ENCODE measurements at regions not wholly inside any gene's neighbourhood (a gene's known extent, or its start where the extent isn't known, plus 50 kb on each side); places are given as distances from the start of the nearest gene placed in this dataset.

DNA sequence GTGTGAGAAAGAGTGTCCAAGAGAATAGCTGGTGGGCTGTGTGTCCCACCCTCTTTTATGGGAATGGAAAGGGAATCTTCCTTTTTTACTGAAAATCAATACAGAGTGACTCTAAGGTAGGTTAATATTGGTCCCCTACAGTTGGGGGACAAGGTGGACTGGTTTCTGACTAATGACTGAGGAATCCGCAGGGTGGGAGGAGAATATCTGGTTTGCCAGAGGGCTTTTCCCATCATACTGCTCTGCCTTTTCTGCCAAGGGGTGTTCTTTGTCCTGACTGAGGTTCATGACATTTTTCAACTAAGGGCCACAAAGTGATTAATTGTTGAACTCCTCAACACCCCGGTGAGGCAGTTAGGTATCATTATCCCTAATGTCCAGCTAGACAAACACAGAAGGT, 261.6 kb downstream of the SPATA18 start:
- Mint-ChIP-seq H3K27me3 (ENCODE audit: unreplicated experiment) (no peaks in the 10 kb centered on the region), H3K9me3 (ENCODE audit: unreplicated experiment) (no peaks in the 10 kb centered on the region), H3K4me1 (ENCODE audit: unreplicated experiment) (no peaks in the 10 kb centered on the region), H3K36me3 (ENCODE audit: low read depth, unreplicated experiment) (no peaks in the 10 kb centered on the region), H3K4me3 (ENCODE audit: unreplicated experiment) (no peak overlapping the region), H3K27ac (ENCODE audit: unreplicated experiment) (no peak overlapping the region)
- DNase-seq (ENCODE audit: low spot score), result no peak
- TF ChIP-seq, protein P1, sequence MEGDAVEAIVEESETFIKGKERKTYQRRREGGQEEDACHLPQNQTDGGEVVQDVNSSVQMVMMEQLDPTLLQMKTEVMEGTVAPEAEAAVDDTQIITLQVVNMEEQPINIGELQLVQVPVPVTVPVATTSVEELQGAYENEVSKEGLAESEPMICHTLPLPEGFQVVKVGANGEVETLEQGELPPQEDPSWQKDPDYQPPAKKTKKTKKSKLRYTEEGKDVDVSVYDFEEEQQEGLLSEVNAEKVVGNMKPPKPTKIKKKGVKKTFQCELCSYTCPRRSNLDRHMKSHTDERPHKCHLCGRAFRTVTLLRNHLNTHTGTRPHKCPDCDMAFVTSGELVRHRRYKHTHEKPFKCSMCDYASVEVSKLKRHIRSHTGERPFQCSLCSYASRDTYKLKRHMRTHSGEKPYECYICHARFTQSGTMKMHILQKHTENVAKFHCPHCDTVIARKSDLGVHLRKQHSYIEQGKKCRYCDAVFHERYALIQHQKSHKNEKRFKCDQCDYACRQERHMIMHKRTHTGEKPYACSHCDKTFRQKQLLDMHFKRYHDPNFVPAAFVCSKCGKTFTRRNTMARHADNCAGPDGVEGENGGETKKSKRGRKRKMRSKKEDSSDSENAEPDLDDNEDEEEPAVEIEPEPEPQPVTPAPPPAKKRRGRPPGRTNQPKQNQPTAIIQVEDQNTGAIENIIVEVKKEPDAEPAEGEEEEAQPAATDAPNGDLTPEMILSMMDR (IDR thresholded peaks at IDR 0.05; ENCODE audit: unreplicated experiment), result no peak

DNA sequence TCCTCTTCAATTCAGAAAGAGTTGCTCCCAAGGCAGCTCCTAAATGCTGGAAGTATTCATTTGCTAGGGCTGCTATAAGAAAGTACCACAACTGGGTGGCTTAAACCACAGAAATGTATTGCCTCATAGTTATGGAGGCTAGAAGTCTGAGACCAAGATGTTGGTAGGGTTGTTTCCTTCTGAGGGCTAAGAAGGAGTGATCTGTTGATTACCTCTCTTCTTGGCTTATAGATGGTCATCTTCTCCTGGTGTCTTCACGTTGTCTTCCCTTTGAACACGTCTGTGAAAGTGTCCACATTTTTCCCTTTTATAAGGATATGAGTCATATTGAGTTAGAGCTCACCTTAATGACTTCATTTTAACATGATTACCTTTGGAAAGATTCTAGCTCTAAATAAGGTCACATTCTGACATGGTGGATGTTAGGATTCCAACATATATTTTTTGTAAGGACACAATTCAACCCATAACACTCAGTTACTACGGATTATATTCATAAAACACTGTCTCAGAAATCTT, 266.3 kb downstream of the SPATA18 start:
- no peak for DNase-seq (ENCODE audit: low spot score)
- no peaks in the 10 kb centered on the region for H3K27me3 Mint-ChIP-seq (ENCODE audit: unreplicated experiment)
- TF ChIP-seq, protein P1 (IDR thresholded peaks at IDR 0.05; ENCODE audit: unreplicated experiment), result no peak
- H3K36me3 Mint-ChIP-seq (ENCODE audit: low read depth, unreplicated experiment), result no peaks in the 10 kb centered on the region
- H3K4me1 Mint-ChIP-seq (ENCODE audit: unreplicated experiment), result no peaks in the 10 kb centered on the region
- no peak overlapping the region for H3K27ac Mint-ChIP-seq (ENCODE audit: unreplicated experiment)
- H3K4me3 Mint-ChIP-seq (ENCODE audit: unreplicated experiment), result no peak overlapping the region
- no peaks in the 10 kb centered on the region for H3K9me3 Mint-ChIP-seq (ENCODE audit: unreplicated experiment)

DNA sequence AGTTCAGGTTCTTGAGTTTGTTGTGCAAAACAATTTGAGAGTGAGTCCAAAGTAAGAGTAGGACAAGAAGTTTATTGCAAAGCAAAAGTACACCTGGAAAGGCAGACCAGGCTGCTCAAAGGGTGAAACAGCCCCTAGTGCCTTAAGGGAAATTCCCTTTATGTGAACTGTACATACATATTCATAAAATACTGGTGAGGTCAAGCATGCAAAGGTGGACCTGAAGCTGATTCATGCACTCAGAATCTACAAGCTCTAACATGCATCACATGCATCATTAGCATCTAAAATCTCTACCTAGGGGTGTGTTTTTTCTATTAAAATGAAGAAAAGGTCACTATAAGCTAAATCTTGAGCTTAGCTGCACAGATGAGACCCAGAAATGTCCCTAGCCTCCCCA, 266.9 kb downstream of the SPATA18 start:
- DNase-seq (ENCODE audit: low spot score), result no peak
- TF ChIP-seq, protein P1 (IDR thresholded peaks at IDR 0.05; ENCODE audit: unreplicated experiment), result no peak
- H3K27me3 Mint-ChIP-seq (ENCODE audit: unreplicated experiment), result no peaks in the 10 kb centered on the region
- H3K4me1 Mint-ChIP-seq (ENCODE audit: unreplicated experiment), result no peaks in the 10 kb centered on the region
- H3K27ac Mint-ChIP-seq (ENCODE audit: unreplicated experiment), result no peak overlapping the region
- no peak overlapping the region for H3K4me3 Mint-ChIP-seq (ENCODE audit: unreplicated experiment)
- H3K9me3 Mint-ChIP-seq (ENCODE audit: unreplicated experiment), result no peaks in the 10 kb centered on the region
- no peaks in the 10 kb centered on the region for H3K36me3 Mint-ChIP-seq (ENCODE audit: low read depth, unreplicated experiment)

DNA sequence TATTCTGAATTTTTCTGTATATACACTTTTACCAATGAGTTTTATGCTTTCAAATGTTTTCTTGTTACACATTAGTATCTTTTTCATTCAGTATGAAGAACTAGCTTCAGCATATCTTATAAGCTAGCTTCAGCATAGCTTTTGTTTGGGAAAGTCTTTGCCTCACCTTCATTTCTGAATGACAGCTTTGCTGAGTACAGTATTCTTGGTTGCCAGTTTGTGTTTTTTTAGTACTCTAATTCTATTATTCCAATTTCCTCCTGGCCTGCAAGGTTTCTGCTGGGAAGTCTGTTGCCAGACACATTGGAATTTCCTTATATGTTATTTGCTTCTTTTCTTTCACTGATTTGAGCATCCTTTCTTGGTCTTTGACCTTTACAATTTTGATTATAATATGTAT, 278.8 kb downstream of the SPATA18 start:
- TF ChIP-seq, protein P1 (IDR thresholded peaks at IDR 0.05; ENCODE audit: unreplicated experiment), result no peak
- Mint-ChIP-seq H3K36me3 (ENCODE audit: low read depth, unreplicated experiment) (peaks cover 3% of the 10 kb centered on the region), H3K27me3 (ENCODE audit: unreplicated experiment) (no peaks in the 10 kb centered on the region), H3K27ac (ENCODE audit: unreplicated experiment) (no peak overlapping the region), H3K9me3 (ENCODE audit: unreplicated experiment) (no peaks in the 10 kb centered on the region), H3K4me3 (ENCODE audit: unreplicated experiment) (no peak overlapping the region), H3K4me1 (ENCODE audit: unreplicated experiment) (no peaks in the 10 kb centered on the region)
- DNase-seq (ENCODE audit: low spot score), result no peak

DNA sequence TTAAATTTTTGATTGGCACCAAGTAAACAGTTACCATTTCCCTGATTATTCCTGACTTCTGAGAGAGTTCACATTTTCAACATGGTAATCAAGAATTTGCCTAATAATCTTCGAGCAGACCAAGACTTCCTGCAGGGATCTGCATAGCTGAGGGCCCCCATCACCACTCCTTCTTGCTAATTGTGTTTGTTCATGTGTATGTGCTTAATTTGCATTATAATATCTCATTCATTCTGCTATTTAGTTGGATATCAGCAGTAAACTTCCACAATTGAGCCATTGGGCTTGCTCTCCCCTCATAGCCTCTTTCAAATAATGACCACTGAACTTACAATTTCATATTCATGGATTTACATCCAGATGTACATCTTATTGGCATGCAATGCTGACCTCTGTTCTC, 292.5 kb downstream of the SPATA18 start:
- peaks cover 2% of the 10 kb centered on the region for H3K27me3 Mint-ChIP-seq (ENCODE audit: unreplicated experiment)
- H3K36me3 Mint-ChIP-seq (ENCODE audit: low read depth, unreplicated experiment), result peaks cover 4% of the 10 kb centered on the region
- TF ChIP-seq, protein P1 (IDR thresholded peaks at IDR 0.05; ENCODE audit: unreplicated experiment), result no peak
- H3K4me3 Mint-ChIP-seq (ENCODE audit: unreplicated experiment), result no peak overlapping the region
- H3K4me1 Mint-ChIP-seq (ENCODE audit: unreplicated experiment), result no peaks in the 10 kb centered on the region
- H3K27ac Mint-ChIP-seq (ENCODE audit: unreplicated experiment), result no peak overlapping the region
- DNase-seq (ENCODE audit: low spot score), result no peak
- H3K9me3 Mint-ChIP-seq (ENCODE audit: unreplicated experiment), result peaks cover 9% of the 10 kb centered on the region

Data from endothelial cell (in vitro differentiated cells).